ENCODE measurements at regions not wholly inside any gene's neighbourhood (a gene's known extent, or its start where the extent isn't known, plus 50 kb on each side); places are given as distances from the start of the nearest gene placed in this dataset.
"Not testable (repeated sequence)": the region's sequence is repeated elsewhere in the genome, so short reads cannot be mapped to it uniquely, and the experiment has no call there.

GRCh38 chr18:46226461-46226860 is 122.3 kb downstream of the HAUS1 start:
- no peak for DNase-seq (ENCODE audit: low read depth in 2 of 2)

DNA sequence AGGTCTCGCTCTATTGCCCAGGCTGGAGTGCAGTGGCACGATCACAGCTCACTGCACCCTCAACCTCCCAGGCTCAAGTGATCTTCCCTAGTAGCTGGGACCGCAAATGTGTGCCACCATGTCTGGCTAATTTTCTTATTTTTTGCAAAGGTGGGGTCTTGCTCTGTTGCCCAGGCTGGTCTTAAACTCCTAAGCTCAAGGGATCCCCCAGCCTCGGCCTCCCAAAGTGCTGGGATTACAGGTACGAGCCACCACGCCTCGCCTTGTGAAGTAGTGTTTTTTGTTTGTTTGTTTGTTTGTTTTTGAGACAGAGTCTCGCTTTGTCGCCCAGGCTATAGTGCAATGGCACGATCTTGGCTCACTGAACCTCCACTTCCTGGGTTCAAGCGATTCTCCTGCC is 125.5 kb downstream of the HAUS1 start:
- not testable (repeated sequence) for DNase-seq (ENCODE audit: low read depth in 2 of 2)

- no peak for DNase-seq (ENCODE audit: low read depth in 2 of 2)
Observed at GRCh38 chr18:46236156-46236555, 132.0 kb downstream of the HAUS1 start.

- no peak for DNase-seq (ENCODE audit: low read depth in 2 of 2)
Observed at GRCh38 chr18:46237891-46238290, 133.7 kb downstream of the HAUS1 start.

- DNase-seq (ENCODE audit: low read depth in 2 of 2) = no peak
Observed at GRCh38 chr18:46239549-46239948, 135.4 kb downstream of the HAUS1 start.

DNA sequence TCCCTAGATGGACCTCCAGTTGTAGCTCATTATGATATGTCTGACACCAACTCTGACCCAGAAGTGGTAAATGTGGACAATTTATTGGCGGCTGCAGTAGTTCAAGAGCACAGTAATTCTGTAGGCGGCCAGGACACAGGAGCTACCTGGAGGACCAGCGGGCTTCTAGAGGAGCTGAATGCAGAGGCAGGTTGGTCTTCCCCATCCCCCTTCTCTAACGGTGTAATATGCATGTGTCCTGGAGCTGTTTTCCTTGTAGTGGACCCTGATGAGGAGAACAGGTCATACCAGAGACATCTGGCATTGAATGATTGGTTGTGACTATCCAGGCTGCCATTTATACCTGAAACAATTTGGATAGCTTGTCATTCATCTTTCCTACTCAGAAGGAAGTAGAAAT is 135.8 kb downstream of the HAUS1 start:
- no peak for DNase-seq (ENCODE audit: low read depth in 2 of 2)

- not testable (repeated sequence) for DNase-seq (ENCODE audit: low read depth in 2 of 2)
Observed at GRCh38 chr18:46241393-46241792, 137.2 kb downstream of the HAUS1 start.

DNA sequence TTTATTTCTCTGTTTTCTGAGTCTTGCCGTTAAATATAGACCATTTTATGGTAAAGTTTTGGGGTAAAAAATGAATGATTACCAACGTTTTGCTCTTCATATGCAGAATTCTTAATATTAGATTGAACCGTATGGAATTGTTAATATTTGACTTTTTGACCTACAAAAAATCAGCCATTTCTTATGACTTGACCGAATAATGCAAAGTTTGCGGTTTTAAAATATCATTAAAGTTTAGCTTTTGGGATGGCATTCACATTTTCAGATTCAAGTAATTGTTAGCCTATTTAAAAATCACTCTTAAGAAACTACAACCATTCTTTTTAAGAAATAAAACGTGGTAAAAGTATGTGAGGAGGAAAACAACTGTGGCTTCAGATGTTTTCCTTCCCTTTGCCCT is 138.0 kb downstream of the HAUS1 start:
- no peak for DNase-seq (ENCODE audit: low read depth in 2 of 2)

GRCh38 chr18:46243095-46243494 is 138.9 kb downstream of the HAUS1 start:
- no peak for DNase-seq (ENCODE audit: low read depth in 2 of 2)

GRCh38 chr18:46243673-46244072 is 139.5 kb downstream of the HAUS1 start:
- DNase-seq (ENCODE audit: low read depth in 2 of 2) = no peak

DNA sequence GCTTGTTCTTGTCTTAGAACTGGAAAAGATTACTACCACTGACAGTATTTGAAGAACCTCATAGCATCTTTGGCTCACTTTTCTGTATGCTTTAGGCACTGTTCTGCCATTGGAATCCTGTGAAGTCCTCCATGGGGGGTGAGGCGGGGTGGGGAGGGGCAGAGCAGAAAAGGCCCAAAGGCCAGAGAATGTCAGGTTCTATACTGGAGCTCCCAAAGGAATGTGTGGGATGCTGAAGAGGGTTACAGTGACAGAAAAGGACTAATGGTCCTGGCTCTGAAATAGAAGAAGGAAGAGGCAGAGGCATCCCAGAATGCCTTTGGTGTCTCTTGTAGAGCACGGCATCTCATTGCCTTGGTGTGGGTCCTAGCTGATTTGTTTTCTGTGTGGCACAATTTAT is 141.9 kb downstream of the HAUS1 start:
- no peak for DNase-seq (ENCODE audit: low read depth in 2 of 2)

DNA sequence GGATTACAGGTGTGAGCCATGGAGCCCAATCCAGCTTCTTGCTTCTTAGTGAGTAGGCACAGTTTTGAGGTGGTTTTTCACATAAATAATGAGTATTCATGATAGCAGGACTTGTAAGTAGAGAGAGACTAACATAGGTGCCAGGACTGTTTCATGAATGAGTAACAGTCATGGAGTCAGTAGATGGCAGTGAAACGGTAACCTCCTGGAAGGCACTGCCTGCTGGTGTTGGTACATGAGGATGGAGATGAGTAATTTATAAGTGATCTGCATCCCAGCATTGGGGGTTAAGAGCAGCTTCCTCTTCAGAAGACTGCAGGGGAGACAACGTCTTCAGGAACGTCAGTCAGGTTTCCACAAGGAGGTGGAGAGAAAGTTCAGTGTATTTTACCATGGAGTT is 143.8 kb downstream of the HAUS1 start:
- DNase-seq (ENCODE audit: low read depth in 2 of 2) = no peak

DNA sequence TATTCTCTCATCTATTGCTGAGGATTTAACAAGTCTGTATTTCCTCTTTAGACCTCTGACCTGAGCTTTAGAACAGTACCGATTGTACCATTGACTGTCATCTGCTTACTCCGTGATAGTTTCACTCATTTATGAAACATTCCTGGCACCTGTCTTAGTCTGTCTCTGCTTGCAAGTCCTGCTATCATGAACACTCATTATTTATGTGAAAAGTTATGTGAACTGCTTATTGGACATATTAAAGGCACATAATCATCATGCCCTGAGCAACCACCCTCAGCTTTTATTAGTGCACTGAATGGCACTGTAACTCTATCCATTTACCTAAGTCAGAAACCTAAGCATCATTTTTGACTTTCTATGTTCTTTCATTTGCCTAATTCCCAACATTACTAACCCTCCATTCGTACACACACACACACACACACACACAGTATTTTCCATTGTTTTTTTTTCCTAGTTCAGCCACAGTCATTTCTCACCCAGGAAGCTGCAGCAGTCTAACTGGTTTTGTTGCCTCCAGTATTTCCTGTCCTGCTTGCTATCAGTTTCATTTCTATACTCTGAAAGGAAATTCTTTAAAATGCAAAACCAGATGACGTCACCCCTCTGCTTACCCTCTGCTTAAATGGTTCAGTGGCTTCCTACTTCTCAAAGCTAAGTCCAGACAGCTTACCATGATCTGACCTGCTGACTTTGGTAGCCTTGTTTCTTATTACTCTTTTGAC is 146.1 kb downstream of the HAUS1 start:
- DNase-seq (ENCODE audit: low read depth in 2 of 2) = peak in 1 of 2 donors; percentile 28

- DNase-seq (ENCODE audit: low read depth in 2 of 2) = no peak
Observed at GRCh38 chr18:46250812-46251173, 146.6 kb downstream of the HAUS1 start.

DNA sequence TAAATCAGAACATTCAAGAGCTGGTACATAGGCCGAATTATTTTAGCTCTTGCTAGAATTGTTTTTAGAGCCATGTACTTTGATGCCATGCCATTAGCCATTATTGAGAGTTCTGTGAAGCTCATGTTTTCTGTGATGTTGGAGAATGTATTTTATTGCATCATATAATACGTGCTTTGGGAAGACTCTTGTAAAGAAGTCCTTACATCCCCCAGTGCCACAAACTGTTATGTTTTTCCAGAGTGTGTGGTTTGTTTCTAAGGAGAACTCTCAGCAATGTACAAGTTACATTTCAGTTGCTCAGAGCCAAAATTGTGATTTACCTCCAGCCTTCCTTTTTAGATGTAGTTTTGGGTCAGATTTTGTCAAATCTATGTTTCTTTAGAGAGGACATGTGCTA is 148.6 kb downstream of the HAUS1 start:
- no peak for DNase-seq (ENCODE audit: low read depth in 2 of 2)

GRCh38 chr18:46253498-46253897 is 149.3 kb downstream of the HAUS1 start:
- no peak for DNase-seq (ENCODE audit: low read depth in 2 of 2)

- DNase-seq (ENCODE audit: low read depth in 2 of 2) = no peak
Observed at GRCh38 chr18:46256078-46256477, 151.9 kb downstream of the HAUS1 start.

DNA sequence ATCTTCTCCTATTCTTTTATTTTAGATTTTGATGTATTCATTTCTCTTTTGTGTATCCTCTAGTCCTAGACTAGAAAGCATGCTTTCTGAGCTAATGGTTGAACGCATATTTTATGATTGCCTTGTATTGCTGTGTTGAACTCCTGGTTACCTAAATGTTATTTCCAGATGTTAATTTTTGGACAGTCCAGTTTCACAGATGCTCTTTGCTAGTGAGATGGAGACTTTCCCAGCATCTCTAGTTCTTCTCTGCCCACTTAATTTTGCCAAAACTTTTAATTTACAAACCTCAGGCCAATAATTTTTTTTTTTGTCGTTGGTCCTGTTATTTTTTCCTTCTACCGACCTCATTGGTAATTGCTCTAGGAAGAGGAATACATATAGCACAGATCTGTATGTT is 153.2 kb downstream of the HAUS1 start:
- DNase-seq (ENCODE audit: low read depth in 2 of 2) = no peak

DNA sequence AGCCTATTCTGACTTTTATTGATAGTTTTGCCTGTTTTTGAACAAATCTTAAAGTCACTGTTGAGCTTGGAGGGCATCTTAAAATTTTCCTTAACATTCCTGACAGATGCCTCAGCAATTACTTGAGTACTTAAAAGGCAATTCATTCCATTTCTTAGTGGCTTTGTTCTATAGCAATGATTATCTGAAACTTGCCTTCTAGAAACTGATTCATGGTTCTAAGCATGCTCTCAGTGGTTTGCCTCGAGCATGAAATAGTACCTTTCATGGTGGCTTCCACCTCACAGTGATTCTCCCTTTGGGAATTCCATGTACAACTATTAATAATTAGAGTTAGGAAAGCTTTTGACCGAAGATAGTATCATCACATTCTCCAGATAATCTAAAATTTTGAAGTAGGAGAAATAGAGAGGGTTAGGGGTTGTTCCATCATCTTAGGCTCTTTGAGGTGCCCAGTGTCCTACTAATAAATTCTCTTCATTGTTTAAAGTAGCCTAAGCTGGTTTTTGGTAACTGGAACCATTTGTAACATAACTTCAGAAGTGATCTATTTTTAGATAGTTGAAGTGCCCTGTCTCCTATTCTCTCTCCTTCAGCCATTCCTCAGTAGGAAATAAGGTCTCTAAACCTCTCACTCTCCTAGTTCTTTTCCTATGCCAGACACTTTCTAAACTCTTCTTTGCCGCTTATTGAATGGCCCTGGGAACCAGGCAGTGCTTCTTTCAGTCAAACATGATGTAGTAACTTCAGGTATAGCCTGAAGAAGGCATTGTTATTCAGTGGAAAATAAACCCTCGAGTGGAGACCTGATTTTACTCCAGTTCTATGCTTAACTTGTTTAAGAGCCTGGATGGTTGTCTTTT is 156.1 kb downstream of the HAUS1 start:
- no peak for DNase-seq (ENCODE audit: low read depth in 2 of 2)

DNA sequence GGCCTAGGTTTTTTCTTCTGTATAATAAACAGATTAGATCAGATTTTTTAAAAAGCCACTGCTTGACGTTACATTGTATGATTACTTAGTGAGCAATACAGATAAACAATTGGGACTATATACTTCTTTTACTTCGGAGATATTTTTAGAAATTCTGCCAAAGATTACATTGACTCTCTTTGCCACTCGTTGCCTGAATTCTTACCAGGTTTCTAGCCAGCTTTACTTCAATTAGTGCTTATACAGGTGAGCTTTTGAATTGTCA is 156.6 kb downstream of the HAUS1 start:
- no peak for DNase-seq (ENCODE audit: low read depth in 2 of 2)

DNA sequence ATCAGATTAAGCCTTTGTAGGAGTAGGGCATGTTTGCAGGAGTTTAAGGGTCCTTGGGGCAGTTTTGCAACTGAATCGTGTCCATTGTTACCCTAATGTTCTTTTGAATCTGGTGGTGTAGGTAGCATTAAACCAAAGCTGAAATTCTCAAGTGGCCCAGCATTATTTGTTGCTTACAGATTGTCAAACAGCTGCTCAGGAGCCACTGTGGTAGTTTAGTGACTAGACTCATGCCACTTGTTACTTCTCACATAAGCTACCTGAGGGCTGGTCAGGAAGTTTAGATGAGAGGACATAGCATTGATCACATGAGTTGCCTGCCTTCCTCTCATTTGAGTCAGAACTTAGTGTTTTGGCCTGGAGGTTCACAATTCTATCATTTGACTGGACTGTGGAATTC is 157.6 kb downstream of the HAUS1 start:
- no peak for DNase-seq (ENCODE audit: low read depth in 2 of 2)

DNA sequence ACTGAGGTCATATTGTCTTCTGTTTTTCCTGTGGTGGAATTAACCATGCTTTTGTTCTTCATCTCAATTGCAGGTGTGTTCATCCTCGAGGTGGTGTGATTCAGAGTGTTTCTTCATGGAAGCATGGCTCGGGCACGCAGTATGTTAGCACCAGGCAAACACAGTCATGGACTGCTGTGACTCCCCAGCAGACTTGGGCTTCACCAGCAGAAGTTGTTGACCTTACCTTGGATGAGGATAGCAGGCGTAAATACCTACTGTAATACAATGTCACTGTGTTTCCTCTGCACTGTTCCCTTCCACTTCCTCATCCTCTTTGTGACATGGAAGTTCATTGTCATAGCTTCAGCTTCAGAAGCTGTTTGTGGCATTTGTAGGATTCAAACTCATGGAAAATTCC is 158.7 kb downstream of the HAUS1 start:
- no peak for DNase-seq (ENCODE audit: low read depth in 2 of 2)

DNA sequence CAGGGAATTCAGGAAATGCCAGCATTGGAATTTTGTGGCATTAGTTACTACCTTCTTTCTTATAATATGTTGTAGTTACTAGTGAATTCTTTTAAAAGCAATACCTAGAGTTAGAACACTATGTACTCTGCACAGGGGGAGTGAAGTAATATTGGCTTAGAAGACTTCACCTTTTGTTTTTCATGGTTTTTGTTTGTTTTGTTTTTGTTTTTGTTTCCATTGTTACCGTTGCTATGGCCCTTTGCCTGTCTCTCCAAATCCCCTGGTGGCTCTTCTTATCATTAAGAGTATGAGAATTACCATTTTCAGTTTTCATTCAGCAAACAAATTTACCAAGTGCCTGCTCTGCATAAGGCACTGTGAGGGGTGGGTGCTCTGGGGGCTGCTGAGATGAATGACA is 160.1 kb downstream of the HAUS1 start:
- no peak for DNase-seq (ENCODE audit: low read depth in 2 of 2)
